ENCODE measurements at regions not wholly inside any gene's neighbourhood (a gene's known extent, or its start where the extent isn't known, plus 50 kb on each side); places are given as distances from the start of the nearest gene placed in this dataset.

GRCh38 chr7:25329815-25330214 lies 101.5 kb upstream of the NPVF start:
- TF ChIP-seq CTCF (IDR thresholded peaks at IDR 0.05) = no peak
- no peak for TF ChIP-seq POLR2A (IDR thresholded peaks at IDR 0.05)
